ENCODE measurements at regions not wholly inside any gene's neighbourhood (a gene's known extent, or its start where the extent isn't known, plus 50 kb on each side); places are given as distances from the start of the nearest gene placed in this dataset.

DNA sequence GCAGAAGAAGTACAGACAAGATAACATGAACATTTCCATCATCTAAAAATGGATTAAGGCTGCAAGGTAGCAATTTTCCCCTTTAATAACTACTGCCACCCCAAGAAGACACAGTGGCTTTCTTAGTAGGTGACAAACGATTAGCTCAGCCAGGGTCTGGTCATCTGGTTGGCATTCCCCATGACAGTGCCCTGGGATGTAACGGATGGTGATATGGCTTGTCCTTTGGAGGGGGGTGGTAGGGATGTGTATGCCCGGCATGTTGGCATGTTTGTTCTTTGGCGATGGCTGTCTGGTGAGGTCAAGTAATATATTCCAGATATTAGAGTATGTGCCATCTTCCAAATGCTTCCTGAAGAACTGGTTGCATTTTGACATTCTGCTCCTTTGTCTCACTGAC, 135.6 kb upstream of the ZNF536 start:
- TF ChIP-seq, protein P1, sequence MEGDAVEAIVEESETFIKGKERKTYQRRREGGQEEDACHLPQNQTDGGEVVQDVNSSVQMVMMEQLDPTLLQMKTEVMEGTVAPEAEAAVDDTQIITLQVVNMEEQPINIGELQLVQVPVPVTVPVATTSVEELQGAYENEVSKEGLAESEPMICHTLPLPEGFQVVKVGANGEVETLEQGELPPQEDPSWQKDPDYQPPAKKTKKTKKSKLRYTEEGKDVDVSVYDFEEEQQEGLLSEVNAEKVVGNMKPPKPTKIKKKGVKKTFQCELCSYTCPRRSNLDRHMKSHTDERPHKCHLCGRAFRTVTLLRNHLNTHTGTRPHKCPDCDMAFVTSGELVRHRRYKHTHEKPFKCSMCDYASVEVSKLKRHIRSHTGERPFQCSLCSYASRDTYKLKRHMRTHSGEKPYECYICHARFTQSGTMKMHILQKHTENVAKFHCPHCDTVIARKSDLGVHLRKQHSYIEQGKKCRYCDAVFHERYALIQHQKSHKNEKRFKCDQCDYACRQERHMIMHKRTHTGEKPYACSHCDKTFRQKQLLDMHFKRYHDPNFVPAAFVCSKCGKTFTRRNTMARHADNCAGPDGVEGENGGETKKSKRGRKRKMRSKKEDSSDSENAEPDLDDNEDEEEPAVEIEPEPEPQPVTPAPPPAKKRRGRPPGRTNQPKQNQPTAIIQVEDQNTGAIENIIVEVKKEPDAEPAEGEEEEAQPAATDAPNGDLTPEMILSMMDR (IDR thresholded peaks at IDR 0.05; ENCODE audit: borderline replicate concordance, insufficient read depth, low read depth, low read length), result no peak
- H3K4me3 ChIP-seq (ENCODE audit: low read depth, low read length), result no peak overlapping the region

DNA sequence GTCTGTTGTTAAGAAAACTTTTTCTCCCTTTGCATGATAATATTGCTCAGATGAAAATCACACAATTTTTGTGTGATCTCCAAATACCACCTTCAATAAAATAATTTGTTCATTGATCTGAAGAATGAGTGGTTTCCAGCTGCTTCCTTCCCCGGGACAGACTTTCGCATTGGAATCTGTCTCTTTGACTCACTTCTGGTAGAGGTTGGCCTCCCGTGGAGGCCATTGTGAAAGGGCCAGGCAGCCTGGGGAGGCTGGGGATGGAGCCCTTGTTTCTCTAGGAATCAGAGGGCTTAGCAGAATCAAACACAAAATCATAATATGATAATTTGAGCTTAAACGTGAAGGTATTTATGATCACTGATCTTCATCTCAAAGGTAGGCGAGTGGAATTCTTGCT, 135.0 kb upstream of the ZNF536 start:
- TF ChIP-seq, protein P1 (IDR thresholded peaks at IDR 0.05; ENCODE audit: borderline replicate concordance, insufficient read depth, low read depth, low read length), result no peak
- no peak overlapping the region for H3K4me3 ChIP-seq (ENCODE audit: low read depth, low read length)

DNA sequence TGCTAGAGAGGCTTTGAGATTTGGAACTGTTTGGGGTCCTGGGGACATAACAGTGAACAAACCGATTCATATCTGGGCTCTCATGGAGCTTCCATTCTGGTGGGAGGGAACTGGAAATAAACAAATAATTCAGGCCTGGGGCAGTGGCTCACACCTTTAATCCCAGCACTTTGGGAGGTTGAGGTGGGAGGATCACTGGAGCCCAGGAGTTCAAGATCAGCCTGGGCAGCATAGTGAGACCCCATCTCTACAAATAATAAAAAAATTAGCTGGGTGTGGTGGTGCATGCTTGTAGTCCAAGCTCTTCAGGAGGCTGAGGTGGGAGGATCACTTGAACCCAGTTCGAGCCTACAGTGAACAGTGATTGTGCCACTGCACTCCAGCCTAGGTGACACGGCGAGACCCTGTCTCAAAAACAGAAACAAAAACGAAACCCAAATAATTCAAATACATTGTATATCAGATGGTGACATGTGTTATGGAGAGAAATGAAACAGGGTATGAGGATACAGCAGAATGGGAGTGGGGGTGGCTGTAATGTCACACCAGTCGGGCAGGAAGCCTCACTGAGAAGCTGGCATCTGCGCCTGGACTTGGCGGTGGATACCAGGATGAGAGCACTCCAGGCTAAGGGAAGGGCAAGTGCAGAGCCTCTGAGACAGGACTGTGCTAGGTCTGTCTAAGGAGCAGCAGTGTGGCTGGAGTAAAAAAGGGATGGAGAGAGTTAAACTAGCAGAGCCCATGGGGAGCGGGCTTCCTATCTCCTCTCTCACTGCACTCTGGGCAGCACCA, 131.1 kb upstream of the ZNF536 start:
- TF ChIP-seq, protein P1 (IDR thresholded peaks at IDR 0.05; ENCODE audit: borderline replicate concordance, insufficient read depth, low read depth, low read length), result no peak
- H3K4me3 ChIP-seq (ENCODE audit: low read depth, low read length), result no peak overlapping the region

DNA sequence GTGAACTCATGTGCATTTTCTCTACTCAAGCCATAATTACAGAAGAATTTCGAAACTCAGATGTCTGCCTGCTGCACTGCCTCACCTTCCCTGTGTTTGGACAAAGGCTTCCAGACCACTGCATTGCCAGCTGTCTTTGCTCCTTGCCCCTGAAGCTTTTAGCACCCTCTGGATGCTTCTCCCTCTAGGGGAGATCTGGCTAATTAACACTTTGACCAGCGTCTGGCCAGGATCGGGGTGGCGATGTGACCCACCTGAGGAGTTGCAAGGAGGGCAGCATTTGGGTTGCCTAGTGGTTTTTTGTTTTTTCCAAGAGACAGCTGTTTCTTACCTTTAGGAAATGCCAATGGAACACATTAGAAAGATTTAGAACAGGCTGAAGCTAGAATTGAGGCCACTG, 127.7 kb upstream of the ZNF536 start:
- TF ChIP-seq, protein P1 (IDR thresholded peaks at IDR 0.05; ENCODE audit: borderline replicate concordance, insufficient read depth, low read depth, low read length), result no peak
- H3K4me3 ChIP-seq (ENCODE audit: low read depth, low read length), result no peak overlapping the region

DNA sequence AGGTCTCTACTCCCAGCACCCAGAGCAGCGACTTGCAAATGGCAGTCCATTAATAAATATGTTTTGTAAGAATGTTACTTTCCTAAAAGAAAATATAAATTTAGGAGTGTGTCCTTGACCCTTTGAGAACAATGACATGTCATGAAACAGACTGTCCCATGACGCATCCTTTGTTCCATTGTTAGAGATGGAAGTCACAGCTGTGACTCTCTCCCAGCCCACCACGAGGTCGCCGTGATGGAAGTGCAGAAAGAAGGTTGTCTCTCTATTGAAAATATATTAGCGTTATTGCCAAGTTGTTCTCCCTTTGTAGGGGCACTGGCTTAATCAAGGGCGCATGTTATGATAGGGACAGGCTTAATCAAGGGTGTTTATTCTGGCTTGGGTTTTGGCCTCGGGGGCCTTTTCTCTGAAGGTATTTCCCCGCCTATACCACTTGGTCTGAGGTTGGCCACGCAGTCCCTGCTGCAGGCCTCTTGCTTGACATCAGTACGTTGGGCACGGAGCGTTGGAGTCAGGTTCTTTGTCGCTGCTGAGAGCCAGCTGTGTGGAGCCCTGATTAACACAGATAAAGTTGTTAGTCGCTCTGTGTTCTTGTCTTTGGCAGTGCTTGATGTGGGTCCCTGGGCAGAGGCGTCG, 126.7 kb upstream of the ZNF536 start:
- H3K4me3 ChIP-seq (ENCODE audit: low read depth, low read length), result no peak overlapping the region
- TF ChIP-seq, protein P1 (IDR thresholded peaks at IDR 0.05; ENCODE audit: borderline replicate concordance, insufficient read depth, low read depth, low read length), result no peak

DNA sequence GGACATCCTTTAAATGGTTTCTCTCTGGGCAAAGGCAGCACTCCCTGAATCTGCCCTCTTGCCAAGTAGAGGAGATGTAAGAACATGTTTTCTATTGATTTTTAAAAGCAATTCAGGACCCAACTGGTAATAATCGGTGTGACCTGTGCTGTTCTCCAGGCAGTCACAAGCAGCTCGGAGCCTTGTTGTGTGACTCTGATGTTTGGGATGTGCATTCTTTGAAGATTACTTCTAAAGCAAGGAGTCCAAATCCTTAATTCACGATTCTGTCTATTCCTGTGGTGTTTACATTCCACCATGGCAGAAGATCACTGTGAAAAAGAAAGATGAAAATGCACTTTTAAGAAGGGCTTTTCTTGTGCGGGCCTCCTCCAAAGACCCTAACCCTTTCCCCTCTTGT, 122.3 kb upstream of the ZNF536 start:
- no peak overlapping the region for H3K4me3 ChIP-seq (ENCODE audit: low read depth, low read length)
- TF ChIP-seq, protein P1 (IDR thresholded peaks at IDR 0.05; ENCODE audit: borderline replicate concordance, insufficient read depth, low read depth, low read length), result no peak

DNA sequence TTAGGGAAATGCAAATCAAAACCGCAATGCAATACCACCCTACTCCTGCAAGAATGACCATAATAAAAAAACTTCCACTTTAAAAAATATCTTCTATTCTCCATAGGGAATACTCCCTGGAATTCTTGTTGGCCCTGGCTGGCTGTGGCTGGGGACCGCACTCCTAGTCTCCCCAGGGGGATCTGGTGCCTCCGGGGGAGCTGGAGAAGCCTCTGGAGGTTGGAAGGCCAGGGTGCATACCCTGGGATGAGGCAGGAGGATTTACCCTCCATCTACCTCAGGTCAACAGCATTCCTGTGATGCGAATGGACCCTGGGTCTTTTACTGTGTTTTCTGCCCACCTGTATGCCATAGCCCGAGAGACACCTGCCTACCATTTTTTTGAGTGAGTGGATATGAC, 120.0 kb upstream of the ZNF536 start:
- TF ChIP-seq, protein P1 (IDR thresholded peaks at IDR 0.05; ENCODE audit: borderline replicate concordance, insufficient read depth, low read depth, low read length), result no peak
- H3K4me3 ChIP-seq (ENCODE audit: low read depth, low read length), result no peak overlapping the region
